T-helper 1 cell treated with Interleukin-12 subunit alpha and Interleukin-12 subunit beta and Interleukin-4 antibody, amounts not matched to agents 30 μg/mL and 1 μg/mL, for 36 hours (primary cell): ENCODE measurements at regions not wholly inside any gene's neighbourhood (a gene's known extent, or its start where the extent isn't known, plus 50 kb on each side); places are given as distances from the start of the nearest gene placed in this dataset.
"Not testable (repeated sequence)": the region's sequence is repeated elsewhere in the genome, so short reads cannot be mapped to it uniquely, and the experiment has no call there.

ENCODE experiments used
- H3K27ac Mint-ChIP-seq: one replicate; pipeline ENCODE4 v1.8.0; 2021; ENCODE audit warnings: mild to moderate bottlenecking, mixed read lengths
- H3K27me3 Mint-ChIP-seq: one replicate; pipeline ENCODE4 v1.8.0; 2021; ENCODE audit warnings: low read depth, mixed read lengths
- H3K36me3 Mint-ChIP-seq: one replicate; pipeline ENCODE4 v1.8.0; 2021; ENCODE audit warnings: low read depth, mixed read lengths
- H3K4me1 Mint-ChIP-seq: one replicate; pipeline ENCODE4 v1.8.0; 2021; ENCODE audit warnings: low read depth, mixed read lengths
- H3K4me3 Mint-ChIP-seq: one replicate; pipeline ENCODE4 v1.8.0; 2021; ENCODE audit warnings: mild to moderate bottlenecking, moderate library complexity, mixed read lengths
- H3K9me3 Mint-ChIP-seq: one replicate; pipeline ENCODE4 v1.8.0; 2021; ENCODE audit warnings: mixed read lengths

DNA sequence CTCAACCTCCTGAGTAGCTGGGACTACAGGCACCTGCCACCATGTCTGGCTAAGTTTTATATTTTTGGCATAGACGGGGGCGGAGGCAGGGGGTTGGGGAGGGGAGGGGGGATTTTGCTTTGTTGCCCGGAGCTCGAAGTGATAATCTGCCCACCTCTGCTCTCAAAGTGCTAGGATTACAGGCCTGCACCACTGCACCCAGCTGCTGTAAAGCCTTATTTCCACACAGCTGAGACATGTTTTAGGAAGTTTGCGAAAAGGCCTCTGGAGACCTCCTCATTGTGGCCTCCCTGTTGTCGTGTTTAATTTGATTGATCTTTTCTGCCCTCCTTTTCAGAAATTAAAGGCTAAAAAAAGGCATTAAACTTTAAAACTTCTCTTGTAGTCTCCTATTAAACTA, 96.2 kb upstream of the VKORC1L1 start:
- not testable (repeated sequence) for H3K36me3 Mint-ChIP-seq, H3K9me3 Mint-ChIP-seq, H3K4me3 Mint-ChIP-seq, H3K27me3 Mint-ChIP-seq, H3K4me1 Mint-ChIP-seq, H3K27ac Mint-ChIP-seq

GRCh38 chr7:65789943-65790342, 82.9 kb upstream of the VKORC1L1 start:
- H3K4me1 Mint-ChIP-seq, H3K9me3 Mint-ChIP-seq, H3K27me3 Mint-ChIP-seq, H3K36me3 Mint-ChIP-seq, H3K27ac Mint-ChIP-seq, H3K4me3 Mint-ChIP-seq: not testable (repeated sequence)

DNA sequence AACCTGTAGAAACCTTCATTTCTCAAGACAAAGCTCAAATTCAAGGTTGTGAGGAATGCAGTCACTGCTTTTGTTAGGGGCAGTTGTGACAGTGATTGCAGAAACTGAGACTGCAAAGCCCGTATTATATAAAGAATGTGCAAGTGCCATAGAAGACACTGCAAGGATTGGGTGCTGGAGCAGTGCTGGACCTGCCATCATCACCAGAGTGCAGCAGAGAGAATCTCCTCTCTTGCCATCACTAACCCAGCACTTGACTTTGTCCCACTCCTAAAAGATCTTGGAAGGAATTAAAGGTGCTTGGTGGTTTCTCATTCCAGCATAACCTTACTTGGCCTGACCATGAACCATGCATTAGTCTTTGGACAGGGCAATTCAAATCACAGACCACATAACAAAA, 81.1 kb upstream of the VKORC1L1 start:
- H3K27ac Mint-ChIP-seq, H3K36me3 Mint-ChIP-seq, H3K4me3 Mint-ChIP-seq, H3K9me3 Mint-ChIP-seq, H3K4me1 Mint-ChIP-seq, H3K27me3 Mint-ChIP-seq: not testable (repeated sequence)

- H3K27me3 Mint-ChIP-seq, H3K4me3 Mint-ChIP-seq, H3K36me3 Mint-ChIP-seq, H3K4me1 Mint-ChIP-seq, H3K9me3 Mint-ChIP-seq, H3K27ac Mint-ChIP-seq: not testable (repeated sequence)
Measured at GRCh38 chr7:65792726-65793125, 80.1 kb upstream of the VKORC1L1 start.

DNA sequence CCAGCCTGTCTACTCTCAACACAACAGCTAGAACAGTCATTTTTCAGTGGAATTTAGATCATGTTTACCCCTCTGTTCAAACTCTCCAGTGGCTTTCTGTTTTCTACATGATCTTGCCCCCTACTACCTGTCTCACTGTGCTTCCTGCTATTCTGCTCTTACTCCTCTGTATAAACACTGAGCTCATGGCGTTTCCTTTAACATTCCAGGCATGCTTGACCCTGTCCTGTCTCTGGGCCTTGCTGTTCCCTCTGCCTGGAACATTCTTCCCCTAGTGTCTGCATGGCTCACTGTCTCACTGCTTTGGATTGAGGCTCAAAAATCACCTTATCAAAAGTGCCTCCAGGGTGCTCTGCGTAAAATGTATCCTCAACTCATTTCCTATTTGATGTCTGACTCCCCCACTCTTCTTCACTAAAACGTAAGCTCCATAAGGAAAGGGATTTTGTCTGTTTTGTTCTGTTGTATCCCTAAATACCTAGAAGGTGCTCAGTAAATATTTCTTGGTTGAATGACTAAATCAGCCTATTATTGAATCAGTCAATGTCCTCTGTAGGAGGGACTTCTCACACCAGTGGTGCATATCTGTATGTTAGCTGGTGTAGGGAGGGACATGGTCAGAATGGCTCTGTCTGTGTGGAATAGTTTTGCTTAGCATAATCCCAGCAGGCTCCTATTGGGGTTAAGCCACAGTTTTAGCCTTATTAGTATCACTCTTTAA, 78.0 kb upstream of the VKORC1L1 start:
- not testable (repeated sequence) for H3K9me3 Mint-ChIP-seq, H3K4me3 Mint-ChIP-seq, H3K36me3 Mint-ChIP-seq, H3K27me3 Mint-ChIP-seq, H3K27ac Mint-ChIP-seq
- peaks cover 16% of the 10 kb centered on the region for H3K4me1 Mint-ChIP-seq

DNA sequence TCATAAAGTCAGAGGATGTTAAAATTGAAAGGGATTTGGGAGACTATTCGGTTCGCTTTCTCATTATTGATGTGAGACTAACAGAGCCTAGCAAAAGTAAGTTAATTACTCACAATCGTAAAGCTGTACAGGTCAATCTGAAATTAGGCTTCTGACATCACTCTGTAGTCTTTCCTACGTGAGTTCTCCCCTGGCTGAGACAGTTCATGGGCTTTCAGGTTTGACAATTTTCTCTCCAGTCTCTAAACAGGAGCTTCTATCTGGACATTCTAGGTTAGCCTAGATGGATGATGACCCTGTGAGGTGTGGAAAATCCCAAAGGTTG, 77.5 kb upstream of the VKORC1L1 start:
- not testable (repeated sequence) for H3K36me3 Mint-ChIP-seq, H3K27me3 Mint-ChIP-seq, H3K27ac Mint-ChIP-seq, H3K9me3 Mint-ChIP-seq, H3K4me3 Mint-ChIP-seq
- H3K4me1 Mint-ChIP-seq: peaks cover 19% of the 10 kb centered on the region

DNA sequence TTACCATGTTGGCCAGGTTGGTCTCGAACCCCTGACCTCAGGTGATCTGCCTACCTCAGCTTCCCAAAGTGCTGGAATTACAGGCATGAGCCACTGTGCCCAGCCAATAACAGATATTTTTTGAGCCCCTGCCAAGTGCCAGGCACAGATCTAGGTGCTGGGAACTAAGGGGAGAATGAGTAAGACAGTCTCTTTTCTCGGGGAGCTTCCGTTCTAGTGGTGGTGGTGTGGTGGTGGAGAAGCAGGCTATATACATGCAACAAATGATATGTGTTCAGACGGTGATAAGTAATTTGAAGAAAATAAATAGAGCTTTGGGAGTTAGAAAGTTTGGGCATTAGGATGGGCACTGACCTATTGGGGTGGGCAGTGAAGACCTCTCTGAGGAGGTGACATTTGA, 76.7 kb upstream of the VKORC1L1 start:
- peaks cover 19% of the 10 kb centered on the region for H3K4me1 Mint-ChIP-seq
- peaks cover 8% of the 10 kb centered on the region for H3K36me3 Mint-ChIP-seq
- no peaks in the 10 kb centered on the region for H3K27me3 Mint-ChIP-seq
- no peaks in the 10 kb centered on the region for H3K9me3 Mint-ChIP-seq
- H3K27ac Mint-ChIP-seq: peak overlapping the region; percentile 6
- H3K4me3 Mint-ChIP-seq: no peak overlapping the region

DNA sequence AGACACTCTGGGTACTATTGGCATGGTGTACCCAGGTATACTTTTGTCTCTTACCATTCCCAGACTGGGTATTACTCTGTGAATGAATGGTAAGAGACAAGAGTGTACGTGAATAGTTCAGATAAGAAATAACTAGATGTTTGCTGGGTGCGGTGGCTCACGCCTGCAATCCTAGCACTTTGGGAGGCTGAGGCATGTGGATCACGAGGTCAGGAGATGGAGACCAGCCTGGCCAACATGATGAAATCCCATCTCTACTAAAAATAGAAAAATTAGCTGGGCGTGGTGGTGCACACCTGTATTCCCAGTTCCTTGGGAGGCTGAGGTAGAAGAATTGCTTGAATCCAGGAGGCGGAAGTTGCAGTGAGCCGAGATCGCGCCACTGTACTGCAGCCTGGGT, 75.8 kb upstream of the VKORC1L1 start:
- H3K27ac Mint-ChIP-seq, H3K9me3 Mint-ChIP-seq, H3K4me3 Mint-ChIP-seq, H3K36me3 Mint-ChIP-seq, H3K27me3 Mint-ChIP-seq: not testable (repeated sequence)
- H3K4me1 Mint-ChIP-seq: peaks cover 19% of the 10 kb centered on the region

- H3K27ac Mint-ChIP-seq, H3K9me3 Mint-ChIP-seq, H3K4me3 Mint-ChIP-seq, H3K36me3 Mint-ChIP-seq, H3K27me3 Mint-ChIP-seq: not testable (repeated sequence)
- peaks cover 19% of the 10 kb centered on the region for H3K4me1 Mint-ChIP-seq
Measured at GRCh38 chr7:65797566-65797965, 75.3 kb upstream of the VKORC1L1 start.

- Mint-ChIP-seq H3K4me1 (peaks cover 19% of the 10 kb centered on the region), H3K9me3 (no peaks in the 10 kb centered on the region), H3K4me3 (peak overlapping the region; percentile 57), H3K36me3 (peaks cover 8% of the 10 kb centered on the region), H3K27me3 (no peaks in the 10 kb centered on the region), H3K27ac (peak overlapping the region; percentile 81)
Measured at GRCh38 chr7:65798111-65799075, 74.5 kb upstream of the VKORC1L1 start.

- H3K36me3 Mint-ChIP-seq, H3K4me3 Mint-ChIP-seq, H3K27me3 Mint-ChIP-seq, H3K9me3 Mint-ChIP-seq, H3K27ac Mint-ChIP-seq: not testable (repeated sequence)
- peaks cover 19% of the 10 kb centered on the region for H3K4me1 Mint-ChIP-seq
Measured at GRCh38 chr7:65800191-65800590, 72.7 kb upstream of the VKORC1L1 start.

DNA sequence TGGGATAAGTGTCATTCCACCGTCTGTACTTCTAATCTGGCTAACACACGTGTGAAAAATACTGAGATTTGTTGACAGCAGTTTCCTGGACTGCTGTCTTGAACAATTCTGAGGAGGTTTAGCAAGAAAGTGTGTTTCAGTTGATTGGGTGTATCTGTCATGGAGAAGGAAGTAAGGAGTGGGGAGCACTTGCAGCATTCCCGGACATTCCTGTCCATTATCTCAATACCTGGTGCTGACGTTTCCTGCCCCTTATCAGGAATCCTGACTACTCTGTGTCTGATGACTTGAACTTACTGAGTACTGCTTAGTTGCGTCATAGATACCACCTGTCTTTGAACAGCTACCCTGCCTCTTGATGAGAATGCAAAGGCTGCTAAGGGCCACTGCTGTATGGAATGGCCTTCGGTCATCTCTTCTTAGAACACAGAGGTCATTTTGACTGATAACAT, 72.0 kb upstream of the VKORC1L1 start:
- Mint-ChIP-seq H3K4me3 (no peak overlapping the region), H3K4me1 (peaks cover 19% of the 10 kb centered on the region), H3K27me3 (no peaks in the 10 kb centered on the region), H3K36me3 (peaks cover 8% of the 10 kb centered on the region), H3K9me3 (no peaks in the 10 kb centered on the region), H3K27ac (no peak overlapping the region)

DNA sequence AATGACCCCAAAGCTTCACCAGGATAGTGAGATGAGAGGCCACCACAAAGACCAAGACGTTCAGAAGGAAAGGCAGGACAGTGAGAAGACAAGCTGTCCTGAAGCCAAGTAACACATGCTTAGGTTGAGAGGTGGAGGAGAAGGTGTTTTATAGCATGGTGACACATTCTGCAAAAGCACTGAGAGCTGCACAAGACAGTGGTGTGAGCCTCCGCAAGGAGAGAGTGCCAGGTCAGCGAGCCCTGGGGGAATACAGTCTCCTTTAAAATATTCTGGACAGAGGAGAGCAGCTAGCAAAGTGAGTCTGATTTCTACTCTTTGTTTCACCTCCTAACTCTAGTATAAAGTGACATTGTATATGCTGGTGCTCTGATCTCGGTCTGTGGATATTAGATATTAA, 68.0 kb upstream of the VKORC1L1 start:
- Mint-ChIP-seq H3K9me3 (peaks cover 5% of the 10 kb centered on the region), H3K36me3 (no peaks in the 10 kb centered on the region), H3K4me3 (no peak overlapping the region), H3K27ac (no peak overlapping the region), H3K27me3 (no peaks in the 10 kb centered on the region), H3K4me1 (peaks cover 3% of the 10 kb centered on the region)

GRCh38 chr7:65807067-65807466, 65.8 kb upstream of the VKORC1L1 start:
- H3K9me3 Mint-ChIP-seq, H3K27ac Mint-ChIP-seq: not testable (repeated sequence)

DNA sequence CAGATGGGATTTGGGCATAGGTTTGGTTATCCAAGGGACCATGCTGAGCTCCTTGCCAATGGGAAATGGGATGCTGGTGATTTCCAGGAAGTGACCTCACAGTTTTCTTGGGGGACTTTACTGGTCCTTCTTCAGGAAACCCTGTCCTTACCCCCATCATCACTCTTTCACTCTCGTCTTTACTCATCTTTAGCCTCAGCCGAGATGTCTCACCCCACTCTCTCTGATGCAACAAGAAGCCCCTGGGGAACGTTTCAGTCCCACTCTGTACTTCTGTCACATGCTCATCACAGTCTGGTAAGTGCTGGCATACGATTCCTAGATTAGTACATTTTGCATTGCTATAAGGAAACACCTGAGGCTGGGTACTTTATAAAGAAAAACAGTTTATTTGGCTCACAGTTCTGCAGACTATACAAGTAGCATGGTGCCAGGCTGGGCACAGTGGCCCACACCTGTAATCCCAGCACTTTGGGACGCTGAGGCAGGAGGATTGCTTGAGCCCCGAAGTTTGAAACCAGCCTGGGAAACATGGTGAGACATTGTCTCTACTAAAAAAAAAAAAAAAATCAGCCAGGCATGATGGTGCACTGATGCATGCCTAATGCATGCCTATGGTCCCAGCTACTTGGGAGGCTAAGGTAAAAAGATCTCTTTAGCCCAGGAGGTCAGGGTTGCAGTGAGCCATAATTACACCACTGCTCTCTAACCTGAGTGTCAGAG, 63.5 kb upstream of the VKORC1L1 start:
- peaks cover 5% of the 10 kb centered on the region for H3K9me3 Mint-ChIP-seq
- H3K27me3 Mint-ChIP-seq: no peaks in the 10 kb centered on the region
- H3K36me3 Mint-ChIP-seq: no peaks in the 10 kb centered on the region
- no peak overlapping the region for H3K27ac Mint-ChIP-seq
- H3K4me1 Mint-ChIP-seq: no peaks in the 10 kb centered on the region
- H3K4me3 Mint-ChIP-seq: no peak overlapping the region

More at GRCh38 chr7:65807067-65807466, 65.8 kb upstream of the VKORC1L1 start:
- not testable (repeated sequence) for H3K4me1 Mint-ChIP-seq, H3K36me3 Mint-ChIP-seq, H3K27me3 Mint-ChIP-seq, H3K4me3 Mint-ChIP-seq
